SW480 (cell line): ENCODE measurements at regions not wholly inside any gene's neighbourhood (a gene's known extent, or its start where the extent isn't known, plus 50 kb on each side); places are given as distances from the start of the nearest gene placed in this dataset.

Source experiments
- DNase-seq: peaks from one replicate; pipeline ENCODE4 v3.0.0-alpha.2; 2016; ENCODE audit warnings: low spot score

GRCh38 chr22:34903416-34903815 lies 162.5 kb upstream of the ISX start:
- no peak for DNase-seq

- DNase-seq, result no peak
Observed at GRCh38 chr22:34904486-34904885, 161.5 kb upstream of the ISX start.

- DNase-seq, result no peak
Observed at GRCh38 chr22:34913826-34914225, 152.1 kb upstream of the ISX start.

- DNase-seq, result no peak
Observed at GRCh38 chr22:34914846-34915245, 151.1 kb upstream of the ISX start.

GRCh38 chr22:34917239-34917638 lies 148.7 kb upstream of the ISX start:
- DNase-seq, result no peak

GRCh38 chr22:34931026-34931425 lies 134.9 kb upstream of the ISX start:
- DNase-seq, result no peak

- DNase-seq, result no peak
Observed at GRCh38 chr22:34934261-34934660, 131.7 kb upstream of the ISX start.

GRCh38 chr22:34943830-34944229 lies 122.1 kb upstream of the ISX start:
- DNase-seq, result peak; percentile 9

GRCh38 chr22:34946339-34946985 lies 119.5 kb upstream of the ISX start:
- peak; percentile 48 for DNase-seq

- DNase-seq, result no peak
Observed at GRCh38 chr22:34950489-34950888, 115.5 kb upstream of the ISX start.

- DNase-seq, result no peak
Observed at GRCh38 chr22:34951212-34951611, 114.7 kb upstream of the ISX start.

- DNase-seq, result no peak
Observed at GRCh38 chr22:34960005-34960404, 106.0 kb upstream of the ISX start.

GRCh38 chr22:34966980-34967565 lies 98.9 kb upstream of the ISX start:
- peak; percentile 10 for DNase-seq

GRCh38 chr22:34969001-34969790 lies 96.8 kb upstream of the ISX start:
- no peak for DNase-seq

- no peak for DNase-seq
Observed at GRCh38 chr22:34971456-34971855, 94.5 kb upstream of the ISX start.

- no peak for DNase-seq
Observed at GRCh38 chr22:34972191-34972897, 93.6 kb upstream of the ISX start.

- DNase-seq, result no peak
Observed at GRCh38 chr22:34973016-34973415, 92.9 kb upstream of the ISX start.

GRCh38 chr22:34973926-34974325 lies 92.0 kb upstream of the ISX start:
- no peak for DNase-seq

- peak; percentile 20 for DNase-seq
Observed at GRCh38 chr22:34975721-34976120, 90.2 kb upstream of the ISX start.

GRCh38 chr22:34976474-34976873 lies 89.5 kb upstream of the ISX start:
- DNase-seq, result peak; percentile 18

- DNase-seq, result no peak
Observed at GRCh38 chr22:34976886-34977285, 89.1 kb upstream of the ISX start.

- no peak for DNase-seq
Observed at GRCh38 chr22:34986523-34986922, 79.4 kb upstream of the ISX start.

GRCh38 chr22:34992672-34993071 lies 73.3 kb upstream of the ISX start:
- peak; percentile 12 for DNase-seq
